GM19099 (cell line): ENCODE measurements at regions not wholly inside any gene's neighbourhood (a gene's known extent, or its start where the extent isn't known, plus 50 kb on each side); places are given as distances from the start of the nearest gene placed in this dataset.
A peak's percentile ranks its signal among the peaks of the same experiment; 100 is the strongest.

Source experiments
- POLR2A ChIP-seq: IDR thresholded peaks from 3 replicates; pipeline ENCODE4 v1.6.1; 2011; ENCODE audit warnings: low read depth; ENCODE audit not compliant: insufficient read length; ENCODE audit errors: extremely low read depth

DNA sequence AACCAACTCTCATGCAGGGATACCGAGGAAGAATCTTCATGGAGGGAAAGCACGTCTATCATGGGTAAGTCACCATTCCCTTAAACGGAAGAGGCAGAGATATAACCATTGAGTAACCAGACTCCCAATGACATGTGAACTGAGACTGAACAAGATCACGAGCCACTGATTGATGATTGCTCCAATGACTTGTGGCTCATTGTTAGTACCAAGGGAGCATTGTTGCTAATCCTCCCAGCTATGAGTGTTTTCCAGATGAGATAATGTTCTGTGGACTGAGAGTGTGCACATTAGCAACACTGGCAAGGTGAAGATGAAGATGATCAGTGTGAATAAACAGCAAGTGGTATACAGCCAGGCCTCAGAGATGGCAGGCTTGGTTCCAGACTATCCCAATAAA is 219.2 kb upstream of the MAP3K1 start:
- no peak for TF ChIP-seq POLR2A

DNA sequence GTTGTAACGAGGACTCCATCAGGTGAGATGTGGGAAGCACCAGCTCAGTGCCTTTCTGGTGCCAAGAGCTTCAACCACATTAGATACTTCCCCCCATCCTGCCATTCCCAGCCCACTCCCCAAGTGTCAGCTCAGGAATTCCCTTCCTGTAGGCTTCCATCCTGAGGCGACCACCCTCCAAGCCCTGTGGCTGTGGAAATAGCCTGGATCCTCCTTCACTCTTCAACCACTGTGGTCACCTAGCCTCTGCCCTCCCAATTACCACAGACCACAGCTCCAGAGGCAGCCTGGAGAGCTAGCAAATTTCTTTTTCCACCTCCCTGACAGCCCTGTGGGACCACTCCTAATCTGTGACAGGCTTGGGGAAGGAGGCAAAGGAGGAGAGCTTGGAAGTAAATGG is 219.8 kb upstream of the MAP3K1 start:
- no peak for TF ChIP-seq POLR2A

DNA sequence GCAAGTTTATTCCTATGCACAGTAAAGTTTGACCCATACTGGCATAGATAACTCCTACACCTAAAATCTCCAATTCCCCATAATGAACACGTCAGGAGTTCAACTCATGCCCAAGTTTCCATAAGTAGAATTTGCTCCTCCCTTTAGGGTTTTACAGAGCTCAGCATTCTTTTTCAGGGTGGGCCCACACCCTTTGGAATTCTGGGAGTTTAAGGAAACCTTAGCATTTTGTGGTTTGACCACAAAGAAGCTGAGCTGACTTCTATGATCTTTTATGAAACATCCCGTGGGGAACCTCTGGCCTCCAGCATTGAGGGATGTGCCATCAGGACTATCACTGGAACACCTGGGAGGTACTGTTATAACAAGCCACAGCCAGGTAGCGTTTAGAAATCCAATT is 220.6 kb upstream of the MAP3K1 start:
- TF ChIP-seq POLR2A: no peak

DNA sequence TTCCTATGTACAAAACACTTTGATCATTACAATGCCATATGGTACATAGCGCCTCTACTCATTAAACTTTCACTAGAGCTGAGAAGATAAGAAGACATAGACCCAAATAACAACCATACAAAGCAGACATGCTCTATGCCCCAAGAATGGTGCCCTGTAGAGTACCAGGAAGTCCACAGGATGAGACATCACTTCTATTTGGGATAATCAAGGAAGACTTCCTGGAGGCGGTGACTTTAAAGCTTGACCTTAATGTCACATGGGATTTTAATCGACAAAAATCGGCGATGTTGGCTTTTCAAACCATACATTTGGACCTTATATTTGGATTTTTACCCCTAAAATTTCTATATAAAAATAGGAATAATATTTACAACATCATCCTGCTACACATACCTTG is 224.3 kb upstream of the MAP3K1 start:
- TF ChIP-seq POLR2A: no peak

- TF ChIP-seq POLR2A: no peak
Measured at GRCh38 chr5:56589481-56589860, 225.9 kb upstream of the MAP3K1 start.

DNA sequence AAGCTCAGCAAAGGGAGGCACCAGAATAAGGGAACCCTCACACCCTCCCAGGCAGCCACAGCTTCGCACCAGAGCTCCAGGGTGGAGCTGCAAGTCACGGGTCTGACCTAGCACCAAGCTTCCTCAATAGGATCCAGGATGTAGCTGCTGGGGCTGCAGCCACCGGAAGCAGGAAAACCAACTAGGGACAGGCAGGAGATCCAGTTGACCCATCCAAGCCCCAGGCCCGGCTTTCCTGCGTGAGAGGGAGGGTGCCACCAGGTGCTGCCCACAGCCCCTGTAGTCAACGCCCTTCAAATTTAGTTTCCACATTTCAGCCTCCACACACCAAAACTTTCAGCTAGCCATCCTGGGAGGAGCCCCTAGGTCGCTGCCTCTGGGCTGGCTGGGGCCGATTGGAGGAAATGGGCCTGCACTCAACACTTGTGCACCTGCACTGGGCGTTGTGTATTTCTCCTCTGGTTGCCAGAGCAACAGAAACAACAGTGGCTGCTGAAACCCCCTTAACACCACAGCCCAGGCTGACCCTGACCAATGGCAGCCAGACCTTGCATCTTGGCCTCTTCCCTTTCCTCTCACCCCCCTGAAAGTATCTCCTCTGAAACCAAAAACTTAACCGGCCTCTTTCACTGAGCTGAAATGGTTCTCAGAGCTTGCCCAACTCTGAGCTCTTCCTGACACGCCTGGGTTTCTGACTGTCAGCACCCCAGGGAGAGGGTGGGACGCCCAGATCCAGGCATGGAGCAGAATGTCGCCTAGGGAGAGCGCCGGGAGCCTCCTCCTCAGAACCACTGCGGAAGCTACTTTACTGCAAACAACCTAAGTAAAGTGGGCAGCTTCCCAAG is 226.5 kb upstream of the MAP3K1 start:
- TF ChIP-seq POLR2A: peak; percentile 28

DNA sequence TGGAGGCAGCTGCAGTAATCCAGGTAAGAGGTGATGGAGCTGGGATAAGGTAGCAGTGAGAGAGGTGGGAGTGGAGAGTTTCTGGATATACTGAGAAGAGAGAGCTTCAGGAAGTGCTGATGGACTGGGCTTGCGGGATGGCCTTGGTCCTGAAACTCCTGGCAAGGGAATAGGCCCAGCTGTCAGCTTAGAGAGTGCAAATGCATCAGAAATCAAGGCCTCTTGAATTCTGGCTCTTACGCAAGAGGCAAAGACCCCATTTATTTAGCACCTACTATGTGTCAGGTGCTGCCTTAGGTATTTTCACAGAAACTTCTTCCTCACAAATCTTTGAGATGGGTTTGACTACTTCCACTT is 227.2 kb upstream of the MAP3K1 start:
- TF ChIP-seq POLR2A: no peak

GRCh38 chr5:56587381-56588130 is 227.8 kb upstream of the MAP3K1 start:
- no peak for TF ChIP-seq POLR2A

DNA sequence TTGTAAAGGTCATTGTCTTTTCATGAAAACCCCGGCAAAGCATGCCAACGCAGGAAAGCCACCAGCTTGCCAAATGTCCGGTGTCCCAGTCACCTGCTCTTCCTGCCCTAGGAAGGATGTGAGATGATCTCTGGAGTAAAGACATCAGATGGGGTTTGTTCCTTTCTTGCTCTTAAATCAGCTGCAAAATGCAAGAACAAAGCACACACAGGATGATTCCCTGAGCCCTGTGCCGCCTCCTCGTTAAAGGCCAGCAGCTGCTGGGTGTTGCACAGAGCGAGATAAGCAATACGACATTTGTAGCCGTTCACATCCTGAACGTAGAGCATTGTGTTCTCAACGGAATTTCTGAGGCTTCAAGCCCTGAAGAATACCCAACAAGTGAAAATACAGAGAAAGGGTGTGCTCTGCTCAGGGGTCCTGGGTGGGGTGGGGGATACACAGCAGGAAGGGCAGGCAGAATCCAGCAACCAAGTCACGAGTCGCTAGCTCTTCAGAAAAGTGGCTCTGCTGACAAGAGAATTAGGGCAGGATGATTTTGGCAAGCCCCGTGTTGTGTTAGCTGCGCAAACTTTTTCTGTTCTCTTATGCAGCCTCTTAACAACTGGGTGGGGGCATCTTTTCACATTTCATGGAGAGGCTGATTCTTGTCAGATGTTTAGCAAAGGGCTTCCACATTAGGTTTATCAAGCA is 229.2 kb upstream of the MAP3K1 start:
- no peak for TF ChIP-seq POLR2A

DNA sequence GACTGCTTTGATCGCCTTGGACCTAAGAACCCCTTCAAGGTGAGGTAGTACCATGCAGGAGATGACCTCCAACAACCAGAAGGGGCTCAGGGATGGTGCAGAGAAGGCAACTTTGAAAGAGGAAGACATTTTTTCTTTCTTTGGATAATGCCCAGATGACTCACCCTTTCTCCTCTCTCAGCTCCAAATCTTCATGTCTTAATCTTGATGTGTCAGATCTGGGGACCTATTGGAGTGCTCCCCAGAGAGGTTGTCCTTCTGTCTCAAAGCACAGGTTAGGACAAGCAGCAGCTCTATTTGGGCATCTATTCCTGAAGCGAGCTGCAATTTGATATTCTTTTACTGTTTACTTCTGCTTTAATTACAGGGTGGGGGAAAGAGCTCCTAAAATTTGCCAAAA is 229.9 kb upstream of the MAP3K1 start:
- no peak for TF ChIP-seq POLR2A

DNA sequence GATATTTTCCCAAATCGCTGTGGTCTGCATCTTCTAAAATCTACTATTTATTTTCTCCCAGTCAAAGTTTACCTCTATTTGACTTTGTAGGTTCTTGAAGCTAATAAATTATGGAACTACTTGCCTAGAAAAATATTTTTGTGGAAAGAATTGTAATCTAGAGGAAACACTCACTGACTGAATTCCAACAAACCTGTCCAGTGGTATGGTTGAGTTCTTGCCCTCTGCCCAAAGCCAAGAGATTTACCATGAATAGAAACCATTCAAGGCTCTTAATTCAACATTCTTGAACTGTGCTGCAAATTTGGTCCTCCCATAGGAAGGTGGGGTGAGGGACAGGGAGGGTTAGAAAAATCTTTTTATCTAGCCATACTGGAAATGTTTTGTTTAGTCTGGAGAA is 233.9 kb upstream of the MAP3K1 start:
- no peak for TF ChIP-seq POLR2A

DNA sequence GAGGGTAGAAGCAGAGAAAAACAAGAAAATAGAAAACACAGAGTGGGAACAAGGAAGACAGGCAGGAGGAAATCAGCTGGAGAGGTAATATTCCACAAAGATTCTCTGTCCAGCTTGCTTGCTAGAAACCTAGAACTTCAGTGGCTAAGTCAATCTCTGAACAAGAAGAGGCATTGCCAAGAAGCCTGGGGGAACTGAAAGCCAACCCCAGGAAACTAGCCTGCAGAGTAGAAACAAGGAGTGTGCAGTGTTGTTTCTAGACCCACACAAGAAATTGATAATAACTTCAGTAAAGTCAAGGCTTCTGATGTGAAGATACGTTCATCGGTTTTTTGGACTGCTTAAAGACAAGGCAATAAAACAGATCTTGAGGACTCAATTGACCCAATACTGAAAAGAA is 234.5 kb upstream of the MAP3K1 start:
- no peak for TF ChIP-seq POLR2A

DNA sequence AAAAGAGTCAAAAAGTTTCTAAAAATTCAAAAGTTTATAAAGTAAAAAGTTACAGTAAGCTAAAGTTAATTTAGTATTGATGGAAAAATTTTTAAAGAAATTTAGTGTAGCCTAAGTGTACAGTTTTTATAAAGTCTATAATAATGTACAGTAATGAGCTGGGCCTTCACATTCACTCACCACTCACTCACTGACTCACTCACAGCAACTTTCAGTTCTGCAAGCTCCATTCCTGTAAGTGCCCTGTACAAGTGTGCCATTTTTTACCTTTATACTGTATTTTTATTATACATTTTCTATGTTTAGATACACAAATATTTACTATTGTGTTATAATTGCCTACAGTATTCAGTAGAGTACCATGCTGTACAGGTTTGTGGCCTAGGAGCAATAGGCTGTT is 239.5 kb upstream of the MAP3K1 start:
- TF ChIP-seq POLR2A: no peak

- TF ChIP-seq POLR2A: no peak
Measured at GRCh38 chr5:56574778-56575177, 240.6 kb upstream of the MAP3K1 start.

DNA sequence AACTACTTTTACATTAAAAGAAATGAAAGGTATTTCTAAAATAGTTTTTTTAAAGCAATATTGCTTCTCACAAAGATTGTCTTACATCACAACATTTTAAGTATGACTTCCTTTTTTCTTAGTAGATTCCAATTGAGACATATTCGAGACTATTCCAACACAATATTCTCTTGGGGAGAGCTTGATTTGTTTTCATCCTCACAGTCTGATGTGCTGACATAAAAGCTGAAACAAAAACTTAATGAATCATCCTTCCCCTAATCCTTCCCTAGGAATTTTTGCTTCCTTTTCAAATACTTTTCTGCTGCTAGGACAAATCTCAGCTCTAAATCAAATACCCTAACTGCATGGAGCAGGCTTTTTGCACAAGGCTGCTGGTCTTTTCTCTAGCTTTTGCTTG is 245.8 kb upstream of the MAP3K1 start:
- TF ChIP-seq POLR2A: no peak

DNA sequence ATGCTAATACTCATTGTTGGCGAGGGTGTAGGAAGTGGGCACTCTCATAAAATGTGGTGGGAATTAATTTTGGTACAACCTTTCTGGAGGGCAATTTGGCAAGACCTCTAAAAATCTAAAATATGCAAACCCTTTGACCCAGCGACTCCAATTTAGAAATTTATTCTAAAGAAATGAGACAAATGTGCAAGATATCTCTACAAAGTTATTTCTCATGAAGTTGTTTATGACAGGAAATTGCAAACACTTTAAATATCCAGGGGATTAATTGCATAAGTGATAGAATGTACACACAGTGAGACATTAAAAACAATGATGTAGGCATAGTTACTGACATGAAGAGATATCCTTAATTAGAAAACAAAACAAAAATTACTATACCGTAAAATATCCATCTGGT is 246.3 kb upstream of the MAP3K1 start:
- no peak for TF ChIP-seq POLR2A
